GM21786 (cell line): ENCODE measurements at regions not wholly inside any gene's neighbourhood (a gene's known extent, or its start where the extent isn't known, plus 50 kb on each side); places are given as distances from the start of the nearest gene placed in this dataset.
"Not testable (repeated sequence)": the region's sequence is repeated elsewhere in the genome, so short reads cannot be mapped to it uniquely, and the experiment has no call there.

Experiments
- ATAC-seq: cut with Tn5 transposase; IDR thresholded peaks from one replicate; pipeline ENCODE4 v1.9.1; 2021; ENCODE audit not compliant: unreplicated experiment

GRCh38 chr13:65445340-65445739 is 1784.8 kb downstream of the PCDH9 start:
- ATAC-seq = no peak

GRCh38 chr13:65435590-65435989 is 1794.5 kb downstream of the PCDH9 start:
- ATAC-seq = no peak

DNA sequence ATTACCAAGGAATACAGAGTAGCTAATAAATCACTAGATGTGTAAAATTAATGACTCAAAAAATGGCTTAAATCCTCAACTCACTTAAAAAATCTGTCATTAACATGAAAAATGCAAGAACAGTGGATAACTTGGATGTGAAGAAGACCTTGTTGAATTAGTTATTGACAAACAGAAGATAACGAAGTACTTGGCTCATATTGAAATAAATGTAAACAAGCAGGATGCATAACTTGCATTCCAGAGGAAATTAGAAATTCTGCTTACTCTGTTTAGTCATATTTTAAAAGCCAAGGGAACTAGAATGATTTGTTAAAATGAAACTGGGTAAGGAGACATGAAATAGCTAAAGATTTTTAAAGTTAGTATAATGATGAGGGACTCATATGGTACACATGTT is 1812.2 kb downstream of the PCDH9 start:
- no peak for ATAC-seq

- ATAC-seq = no peak
Measured at GRCh38 chr13:65416784-65417183, 1813.4 kb downstream of the PCDH9 start.

DNA sequence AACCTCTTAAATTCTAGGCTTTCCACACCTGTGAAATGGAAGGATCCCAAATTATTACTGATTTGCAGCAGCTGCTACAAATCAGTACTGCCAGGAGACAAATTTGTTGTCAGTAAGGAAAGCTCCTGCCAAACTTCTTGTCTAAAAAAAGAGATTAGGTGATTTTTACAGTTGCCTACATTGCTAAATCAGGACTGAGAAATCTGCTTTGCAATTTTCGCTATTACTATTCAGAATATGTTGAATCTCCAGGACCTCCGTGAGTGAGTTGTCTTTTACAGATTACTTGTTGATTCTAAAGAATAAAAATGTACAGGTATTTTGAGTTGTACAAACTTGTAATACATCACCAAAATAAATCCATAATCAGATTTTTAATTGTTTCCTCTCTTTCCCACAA is 1815.9 kb downstream of the PCDH9 start:
- no peak for ATAC-seq

- ATAC-seq = no peak
Measured at GRCh38 chr13:65411521-65411920, 1818.6 kb downstream of the PCDH9 start.

GRCh38 chr13:65410791-65411190 is 1819.3 kb downstream of the PCDH9 start:
- no peak for ATAC-seq

DNA sequence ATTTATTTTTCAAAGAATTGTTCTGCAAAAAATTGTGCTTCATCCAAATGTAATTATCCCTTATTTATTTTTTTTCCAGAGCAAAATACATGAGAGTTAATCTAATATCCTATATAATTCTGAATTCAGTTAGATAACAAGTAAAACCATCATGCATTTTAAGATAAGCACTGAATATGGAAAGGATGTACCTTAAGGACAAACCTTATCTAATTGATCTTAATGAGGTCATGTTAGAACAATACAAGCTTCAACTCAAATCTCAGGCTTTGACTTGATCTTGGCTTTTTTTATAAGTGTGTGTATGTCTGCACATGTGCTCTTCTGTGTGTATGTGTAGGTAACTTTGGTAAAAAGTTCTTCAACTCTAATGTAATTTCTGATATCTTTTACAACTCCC is 1828.8 kb downstream of the PCDH9 start:
- ATAC-seq = no peak

DNA sequence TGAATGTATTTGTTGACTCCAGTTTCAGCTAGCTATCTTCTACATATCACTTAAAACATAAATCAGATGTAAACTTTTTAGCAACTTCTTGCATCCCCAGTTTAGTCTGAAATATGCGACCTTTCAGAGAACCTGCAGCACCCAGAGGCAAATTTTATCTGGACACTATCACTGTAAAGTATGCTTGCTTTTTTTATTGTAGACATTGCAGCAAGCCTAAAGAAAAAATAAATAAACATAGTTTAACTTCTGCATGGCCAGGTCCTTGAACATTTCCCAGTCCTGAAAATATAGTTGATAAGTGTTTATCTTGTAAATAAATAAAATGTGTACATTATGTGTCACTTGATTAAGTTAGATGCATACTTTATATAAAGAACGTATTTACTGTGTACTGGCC is 1829.4 kb downstream of the PCDH9 start:
- no peak for ATAC-seq

DNA sequence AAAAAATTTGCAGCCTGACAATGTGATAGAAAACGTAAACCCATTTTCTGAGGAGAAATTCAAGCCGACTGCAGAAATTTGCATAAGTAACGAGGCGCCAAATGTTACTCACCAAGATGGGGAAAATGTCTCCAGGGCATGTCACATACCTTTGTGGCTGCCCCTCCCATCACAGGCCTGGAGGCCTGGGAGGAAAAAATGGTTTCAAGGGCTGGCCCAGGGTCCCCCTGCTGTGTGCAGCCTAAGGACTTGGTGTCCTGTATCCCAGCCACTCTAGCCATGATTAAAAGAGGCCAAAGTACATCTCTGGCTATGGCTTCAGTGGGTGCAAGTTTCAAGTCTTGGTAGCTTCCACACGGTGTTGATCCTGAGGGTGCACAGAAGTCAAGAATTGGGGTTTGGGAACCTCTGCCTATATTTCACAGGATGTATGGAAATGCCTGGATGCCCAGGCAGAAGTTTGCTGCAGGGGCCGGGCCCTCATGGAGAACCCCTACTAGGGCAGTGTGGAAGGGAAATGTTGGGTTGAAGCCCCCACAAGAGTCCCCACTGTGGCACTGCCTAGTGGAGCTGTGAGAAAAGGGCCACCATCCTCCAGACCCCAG is 1842.3 kb downstream of the PCDH9 start:
- ATAC-seq = no peak

DNA sequence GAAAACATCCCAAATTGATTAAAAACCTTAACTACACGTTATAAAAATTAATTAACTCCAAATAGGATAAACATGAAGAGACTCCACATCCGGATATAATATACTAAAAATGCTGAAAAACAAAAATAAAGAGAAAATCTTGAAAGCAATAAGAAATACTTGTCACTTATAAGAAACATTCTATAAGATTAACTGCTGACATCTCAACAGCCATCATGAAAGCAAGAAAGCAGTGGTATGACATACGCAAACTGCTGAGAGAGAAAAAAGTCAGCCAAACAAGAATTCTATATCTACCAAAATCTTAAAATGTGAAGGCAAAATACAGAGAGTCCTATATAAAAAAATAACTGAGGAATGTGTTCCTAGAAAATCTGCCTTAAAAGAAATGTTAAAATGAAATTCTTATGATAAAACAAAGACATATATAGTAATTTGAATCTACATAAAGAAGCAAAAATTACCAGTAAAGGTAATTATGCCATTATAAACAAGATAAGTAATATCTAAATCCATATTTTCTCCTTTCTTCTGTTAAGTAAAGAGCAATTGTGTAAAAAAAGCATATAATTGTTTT is 1851.1 kb downstream of the PCDH9 start:
- ATAC-seq = no peak

- ATAC-seq = no peak
Measured at GRCh38 chr13:65378484-65378883, 1851.7 kb downstream of the PCDH9 start.

GRCh38 chr13:65368832-65369231 is 1861.3 kb downstream of the PCDH9 start:
- ATAC-seq = no peak

DNA sequence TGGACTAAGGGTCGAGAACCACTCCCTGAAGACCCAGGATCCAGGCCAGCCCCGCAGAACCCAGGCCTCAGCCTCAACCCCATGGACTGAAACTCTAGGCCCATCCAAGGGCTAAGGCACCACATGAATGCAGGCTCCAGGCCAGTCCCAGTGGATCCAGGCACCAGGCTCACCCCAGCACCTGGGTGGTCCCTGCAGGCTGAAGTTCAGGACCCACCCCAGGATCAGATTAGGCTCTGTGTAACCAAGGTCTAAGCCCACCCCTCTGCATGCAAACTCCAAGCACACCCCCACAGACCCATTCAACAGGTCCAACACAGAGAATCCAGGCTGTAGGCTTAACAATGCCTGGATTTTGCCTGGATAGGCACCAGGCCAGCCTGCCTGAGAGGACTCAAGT is 1876.2 kb downstream of the PCDH9 start:
- no peak for ATAC-seq

DNA sequence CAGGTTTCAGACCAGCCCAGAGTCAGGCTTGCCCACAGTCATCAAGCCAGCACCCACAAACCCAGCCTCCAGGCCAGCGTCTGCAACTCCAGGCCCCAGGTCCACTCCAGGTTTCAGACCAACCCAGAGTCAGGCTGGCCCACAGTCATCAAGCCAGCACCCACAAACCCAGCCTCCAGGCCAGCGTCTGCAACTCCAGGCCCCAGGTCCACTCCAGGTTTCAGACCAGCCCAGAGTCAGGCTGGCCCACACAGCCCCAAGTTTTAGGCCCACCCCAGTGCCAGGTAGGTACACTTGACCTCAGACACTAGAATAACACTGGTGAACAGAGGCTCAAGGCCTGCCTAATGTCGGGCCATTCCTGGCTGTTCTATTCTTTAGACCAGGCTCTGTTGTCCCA is 1877.0 kb downstream of the PCDH9 start:
- not testable (repeated sequence) for ATAC-seq

- ATAC-seq = no peak
Measured at GRCh38 chr13:65347420-65348030, 1882.6 kb downstream of the PCDH9 start.

DNA sequence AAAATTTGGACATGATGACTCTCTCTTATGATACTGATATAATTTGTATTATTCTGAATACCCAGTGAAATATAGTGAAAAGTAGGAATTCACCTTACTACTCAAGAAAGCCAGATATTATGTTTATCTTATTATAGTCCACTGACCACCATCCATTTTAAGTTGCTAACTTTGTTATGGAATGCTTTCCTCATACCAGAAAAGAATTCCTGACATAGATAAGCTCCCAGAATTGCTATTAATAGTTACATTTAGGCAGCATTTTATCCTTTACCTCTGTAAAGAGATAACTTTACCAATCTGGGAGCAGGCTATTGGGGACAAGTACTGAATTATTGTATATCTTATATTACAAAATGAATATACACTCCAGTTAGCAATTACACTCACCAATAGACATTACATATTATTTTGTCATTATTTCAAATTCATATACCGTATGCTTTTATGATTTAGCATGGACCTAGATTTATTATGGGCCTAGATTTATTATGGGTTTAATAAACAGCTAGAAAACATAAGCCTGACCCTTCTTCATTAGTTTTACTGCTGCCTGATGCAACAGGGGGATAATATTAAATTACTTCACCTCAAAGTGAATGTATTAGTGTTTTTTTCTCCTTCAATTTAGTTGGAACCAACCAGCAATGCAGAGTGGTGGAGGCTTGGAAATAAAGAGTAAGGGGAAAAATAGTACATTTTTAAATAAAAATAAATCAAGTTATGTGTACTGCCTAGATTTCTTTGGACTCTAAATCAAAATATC is 1886.1 kb downstream of the PCDH9 start:
- ATAC-seq = no peak

GRCh38 chr13:65342541-65343337 is 1887.4 kb downstream of the PCDH9 start:
- ATAC-seq = no peak

DNA sequence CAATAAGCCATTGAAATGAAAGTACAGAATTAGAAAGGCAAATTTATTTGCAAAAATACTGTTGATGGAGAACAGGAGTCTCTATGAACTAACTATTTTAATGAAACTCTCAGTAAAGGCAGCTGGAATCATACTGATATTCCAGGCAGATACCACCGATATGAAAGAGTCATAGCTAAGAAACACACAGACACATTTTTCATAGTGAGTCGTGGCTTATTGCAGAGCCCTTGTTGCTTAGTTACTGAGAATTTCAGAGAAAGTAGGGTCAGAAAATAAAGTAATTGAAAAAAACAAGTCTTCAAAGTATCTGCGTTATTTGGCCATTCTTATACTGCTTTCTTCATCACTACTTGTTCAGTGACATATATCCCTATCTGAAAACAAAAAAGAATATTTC is 1890.9 kb downstream of the PCDH9 start:
- no peak for ATAC-seq

- no peak for ATAC-seq
Measured at GRCh38 chr13:65336916-65337315, 1893.2 kb downstream of the PCDH9 start.

DNA sequence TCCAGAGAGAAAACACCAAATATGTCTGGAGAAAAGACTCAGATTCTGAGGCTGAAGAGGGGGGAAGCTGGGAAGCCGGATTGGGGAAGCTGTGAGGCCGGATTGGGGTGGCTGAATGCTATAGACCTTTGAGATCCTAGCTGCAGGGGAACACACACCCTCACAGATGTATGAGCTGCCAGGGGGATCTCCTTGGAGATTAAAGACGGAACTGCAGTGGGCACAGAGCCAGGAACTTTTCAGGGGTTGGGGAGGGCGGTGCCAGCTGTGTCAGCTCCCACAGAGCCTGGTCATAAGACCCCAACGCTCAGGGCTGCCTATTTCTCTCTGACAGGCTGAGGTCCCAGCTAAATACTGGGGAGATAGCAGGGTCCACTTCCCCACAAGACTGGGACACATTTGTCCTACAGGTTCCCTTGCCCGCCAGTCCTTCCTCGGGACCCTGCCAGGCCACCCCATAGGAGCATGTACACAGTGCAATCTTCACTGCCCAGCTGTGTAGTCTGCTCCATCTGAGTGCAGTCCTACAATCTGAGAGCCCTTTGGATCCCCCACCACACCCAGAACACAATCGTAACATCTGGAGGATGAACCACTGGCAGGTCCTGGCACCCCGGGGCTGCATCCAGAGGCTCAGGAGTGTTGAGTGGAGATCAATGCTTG is 1893.9 kb downstream of the PCDH9 start:
- no peak for ATAC-seq
